Adrenal gland (tissue), 5 donors: ENCODE measurements at regions not wholly inside any gene's neighbourhood (a gene's known extent, or its start where the extent isn't known, plus 50 kb on each side); places are given as distances from the start of the nearest gene placed in this dataset.

Experiments
- POLR2A ChIP-seq, 2 donors: fragments of 450-650 bp; IDR thresholded peaks; one replicate each; pipeline ENCODE4 v1.6.1; 2017; ENCODE audit warnings: antibody characterized with exemption in 2 of 2, mild to moderate bottlenecking in 2 of 2, moderate library complexity in 1 of 2
- TF ChIP-seq, protein P1 (sequence below), 6 experiments: fragments of 450-650 bp in 4 of 6; fragments of 200-600 bp in 2 of 6; sonication (generic) in 1 of 6; IDR thresholded peaks; 1 replicate in 5 of 6; 2 replicates in 1 of 6; pipeline versions ENCODE4 v1.5.1 to v1.8.0; 2016 to 2021; ENCODE audit warnings: antibody characterized with exemption in 6 of 6, mild to moderate bottlenecking in 2 of 6, moderate library complexity in 1 of 6
- donor health status: DM: no; HTN: no; CAD: no.

DNA sequence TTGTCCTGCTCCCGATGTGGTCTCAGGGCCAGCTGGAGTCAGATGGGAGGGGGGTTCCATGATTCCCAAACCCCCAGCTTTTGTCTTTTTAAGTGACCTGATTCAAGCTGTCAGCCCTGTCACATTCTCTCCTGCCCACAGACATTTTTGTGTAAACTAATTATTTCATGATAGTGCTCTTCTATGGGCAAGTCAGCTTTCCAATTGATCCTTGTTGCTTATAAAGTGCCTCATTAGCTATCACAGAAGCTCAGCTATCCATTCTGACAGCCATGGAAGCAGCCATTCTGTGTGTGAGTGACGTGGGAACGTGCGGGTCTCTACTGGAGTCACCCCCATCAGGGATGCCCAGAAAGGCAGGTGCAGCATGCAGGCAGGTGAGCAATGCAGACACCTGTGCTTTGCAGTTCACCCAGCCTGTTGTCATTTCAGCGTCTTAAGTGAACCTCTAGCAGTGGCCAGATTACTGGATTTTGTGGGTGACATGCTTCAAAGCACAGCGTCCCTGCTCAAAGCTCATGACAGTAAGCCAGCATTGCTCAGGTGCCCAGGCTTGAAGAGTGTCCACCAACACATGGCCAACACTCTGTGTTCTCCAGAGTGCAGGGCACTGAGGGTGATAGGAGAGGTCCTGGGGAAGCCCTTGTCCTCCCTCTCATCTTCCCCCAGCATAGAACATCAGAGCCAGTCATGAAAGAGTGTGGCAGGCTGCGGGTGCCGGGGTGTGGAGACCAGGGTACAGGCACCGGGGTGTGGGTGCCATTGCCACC, 162.1 kb upstream of the SH3BP4 start:
- TF ChIP-seq, protein P1, sequence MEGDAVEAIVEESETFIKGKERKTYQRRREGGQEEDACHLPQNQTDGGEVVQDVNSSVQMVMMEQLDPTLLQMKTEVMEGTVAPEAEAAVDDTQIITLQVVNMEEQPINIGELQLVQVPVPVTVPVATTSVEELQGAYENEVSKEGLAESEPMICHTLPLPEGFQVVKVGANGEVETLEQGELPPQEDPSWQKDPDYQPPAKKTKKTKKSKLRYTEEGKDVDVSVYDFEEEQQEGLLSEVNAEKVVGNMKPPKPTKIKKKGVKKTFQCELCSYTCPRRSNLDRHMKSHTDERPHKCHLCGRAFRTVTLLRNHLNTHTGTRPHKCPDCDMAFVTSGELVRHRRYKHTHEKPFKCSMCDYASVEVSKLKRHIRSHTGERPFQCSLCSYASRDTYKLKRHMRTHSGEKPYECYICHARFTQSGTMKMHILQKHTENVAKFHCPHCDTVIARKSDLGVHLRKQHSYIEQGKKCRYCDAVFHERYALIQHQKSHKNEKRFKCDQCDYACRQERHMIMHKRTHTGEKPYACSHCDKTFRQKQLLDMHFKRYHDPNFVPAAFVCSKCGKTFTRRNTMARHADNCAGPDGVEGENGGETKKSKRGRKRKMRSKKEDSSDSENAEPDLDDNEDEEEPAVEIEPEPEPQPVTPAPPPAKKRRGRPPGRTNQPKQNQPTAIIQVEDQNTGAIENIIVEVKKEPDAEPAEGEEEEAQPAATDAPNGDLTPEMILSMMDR (IDR thresholded peaks at IDR 0.05): no peak
- no peak for TF ChIP-seq POLR2A (IDR thresholded peaks at IDR 0.05)
